ENCODE measurements at regions not wholly inside any gene's neighbourhood (a gene's known extent, or its start where the extent isn't known, plus 50 kb on each side); places are given as distances from the start of the nearest gene placed in this dataset.

GRCh38 chr10:107899502-107900062, 735.1 kb upstream of the SORCS1 start:
- TF ChIP-seq CTCF (IDR thresholded peaks at IDR 0.05) (no peak), POLR2AphosphoS5 (IDR thresholded peaks at IDR 0.05) (no peak)

Measured in upper lobe of left lung (tissue), 4 donors.